ENCODE measurements at regions not wholly inside any gene's neighbourhood (a gene's known extent, or its start where the extent isn't known, plus 50 kb on each side); places are given as distances from the start of the nearest gene placed in this dataset.
A peak's percentile ranks its signal among the peaks of the same experiment; 100 is the strongest.

- no peak for TF ChIP-seq FOXM1 (IDR thresholded peaks at IDR 0.05; ENCODE audit: borderline replicate concordance, low read depth)
- TF ChIP-seq RAD21 (IDR thresholded peaks at IDR 0.05; ENCODE audit: low read depth) = peak; percentile 34; the same call in 1 of the 2 replicates
Observed at GRCh38 chr1:93734999-93735398, 53.4 kb upstream of the BCAR3 start.

DNA sequence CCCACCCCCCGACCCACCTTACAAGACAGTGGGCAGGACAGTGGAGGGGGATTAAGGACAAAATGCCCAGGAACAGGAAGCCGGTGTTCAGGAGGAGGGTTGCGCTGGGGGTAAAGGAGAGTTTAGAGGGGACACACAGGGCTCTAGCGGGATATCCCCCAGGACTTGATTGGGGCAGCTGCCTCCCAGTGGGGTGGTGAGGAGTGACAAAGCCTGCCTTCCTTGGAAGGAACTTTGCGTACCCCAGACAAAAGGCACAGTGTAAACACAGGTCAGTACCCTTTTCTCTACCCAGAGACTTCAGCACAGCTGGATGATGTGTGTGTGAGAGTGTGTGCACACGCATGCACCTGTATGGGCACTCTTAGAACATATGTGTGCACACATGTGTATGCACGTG, 51.7 kb upstream of the BCAR3 start:
- TF ChIP-seq, protein P1, sequence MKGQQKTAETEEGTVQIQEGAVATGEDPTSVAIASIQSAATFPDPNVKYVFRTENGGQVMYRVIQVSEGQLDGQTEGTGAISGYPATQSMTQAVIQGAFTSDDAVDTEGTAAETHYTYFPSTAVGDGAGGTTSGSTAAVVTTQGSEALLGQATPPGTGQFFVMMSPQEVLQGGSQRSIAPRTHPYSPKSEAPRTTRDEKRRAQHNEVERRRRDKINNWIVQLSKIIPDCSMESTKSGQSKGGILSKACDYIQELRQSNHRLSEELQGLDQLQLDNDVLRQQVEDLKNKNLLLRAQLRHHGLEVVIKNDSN (IDR thresholded peaks at IDR 0.05) = no peak
- no peak for TF ChIP-seq RAD21 (IDR thresholded peaks at IDR 0.05; ENCODE audit: low read depth)
- TF ChIP-seq TCF12 (IDR thresholded peaks at IDR 0.05; ENCODE audit: low read depth) = no peak
- TF ChIP-seq TEAD4 (IDR thresholded peaks at IDR 0.05) = no peak
- no peak for TF ChIP-seq EGR1 (IDR thresholded peaks at IDR 0.05)
- TF ChIP-seq FOXM1 (IDR thresholded peaks at IDR 0.05; ENCODE audit: borderline replicate concordance, low read depth) = no peak
- no peak for TF ChIP-seq EP300 (IDR thresholded peaks at IDR 0.05; ENCODE audit: borderline replicate concordance)
- TF ChIP-seq, protein P2, sequence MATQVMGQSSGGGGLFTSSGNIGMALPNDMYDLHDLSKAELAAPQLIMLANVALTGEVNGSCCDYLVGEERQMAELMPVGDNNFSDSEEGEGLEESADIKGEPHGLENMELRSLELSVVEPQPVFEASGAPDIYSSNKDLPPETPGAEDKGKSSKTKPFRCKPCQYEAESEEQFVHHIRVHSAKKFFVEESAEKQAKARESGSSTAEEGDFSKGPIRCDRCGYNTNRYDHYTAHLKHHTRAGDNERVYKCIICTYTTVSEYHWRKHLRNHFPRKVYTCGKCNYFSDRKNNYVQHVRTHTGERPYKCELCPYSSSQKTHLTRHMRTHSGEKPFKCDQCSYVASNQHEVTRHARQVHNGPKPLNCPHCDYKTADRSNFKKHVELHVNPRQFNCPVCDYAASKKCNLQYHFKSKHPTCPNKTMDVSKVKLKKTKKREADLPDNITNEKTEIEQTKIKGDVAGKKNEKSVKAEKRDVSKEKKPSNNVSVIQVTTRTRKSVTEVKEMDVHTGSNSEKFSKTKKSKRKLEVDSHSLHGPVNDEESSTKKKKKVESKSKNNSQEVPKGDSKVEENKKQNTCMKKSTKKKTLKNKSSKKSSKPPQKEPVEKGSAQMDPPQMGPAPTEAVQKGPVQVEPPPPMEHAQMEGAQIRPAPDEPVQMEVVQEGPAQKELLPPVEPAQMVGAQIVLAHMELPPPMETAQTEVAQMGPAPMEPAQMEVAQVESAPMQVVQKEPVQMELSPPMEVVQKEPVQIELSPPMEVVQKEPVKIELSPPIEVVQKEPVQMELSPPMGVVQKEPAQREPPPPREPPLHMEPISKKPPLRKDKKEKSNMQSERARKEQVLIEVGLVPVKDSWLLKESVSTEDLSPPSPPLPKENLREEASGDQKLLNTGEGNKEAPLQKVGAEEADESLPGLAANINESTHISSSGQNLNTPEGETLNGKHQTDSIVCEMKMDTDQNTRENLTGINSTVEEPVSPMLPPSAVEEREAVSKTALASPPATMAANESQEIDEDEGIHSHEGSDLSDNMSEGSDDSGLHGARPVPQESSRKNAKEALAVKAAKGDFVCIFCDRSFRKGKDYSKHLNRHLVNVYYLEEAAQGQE (IDR thresholded peaks at IDR 0.05; ENCODE audit: low read depth) = no peak
- no peak for TF ChIP-seq ZBTB7A (IDR thresholded peaks at IDR 0.05; ENCODE audit: low read depth)
- TF ChIP-seq MAX (IDR thresholded peaks at IDR 0.05) = no peak
- TF ChIP-seq CEBPB (IDR thresholded peaks at IDR 0.05) = no peak

- no peak for TF ChIP-seq RAD21 (IDR thresholded peaks at IDR 0.05; ENCODE audit: low read depth)
- TF ChIP-seq MAX (IDR thresholded peaks at IDR 0.05) = no peak
- no peak for TF ChIP-seq CREB1 (IDR thresholded peaks at IDR 0.05; ENCODE audit: low read depth)
- no peak for TF ChIP-seq NFIC (IDR thresholded peaks at IDR 0.05)
- no peak for TF ChIP-seq CEBPB (IDR thresholded peaks at IDR 0.05)
- no peak for TF ChIP-seq EGR1 (IDR thresholded peaks at IDR 0.05)
- TF ChIP-seq, protein P1 (IDR thresholded peaks at IDR 0.05) = no peak
- TF ChIP-seq ZBTB7A (IDR thresholded peaks at IDR 0.05; ENCODE audit: low read depth) = no peak
- no peak for TF ChIP-seq FOXM1 (IDR thresholded peaks at IDR 0.05; ENCODE audit: borderline replicate concordance, low read depth)
Observed at GRCh38 chr1:93732514-93732913, 50.9 kb upstream of the BCAR3 start.
